ENCODE measurements at regions not wholly inside any gene's neighbourhood (a gene's known extent, or its start where the extent isn't known, plus 50 kb on each side); places are given as distances from the start of the nearest gene placed in this dataset.

DNA sequence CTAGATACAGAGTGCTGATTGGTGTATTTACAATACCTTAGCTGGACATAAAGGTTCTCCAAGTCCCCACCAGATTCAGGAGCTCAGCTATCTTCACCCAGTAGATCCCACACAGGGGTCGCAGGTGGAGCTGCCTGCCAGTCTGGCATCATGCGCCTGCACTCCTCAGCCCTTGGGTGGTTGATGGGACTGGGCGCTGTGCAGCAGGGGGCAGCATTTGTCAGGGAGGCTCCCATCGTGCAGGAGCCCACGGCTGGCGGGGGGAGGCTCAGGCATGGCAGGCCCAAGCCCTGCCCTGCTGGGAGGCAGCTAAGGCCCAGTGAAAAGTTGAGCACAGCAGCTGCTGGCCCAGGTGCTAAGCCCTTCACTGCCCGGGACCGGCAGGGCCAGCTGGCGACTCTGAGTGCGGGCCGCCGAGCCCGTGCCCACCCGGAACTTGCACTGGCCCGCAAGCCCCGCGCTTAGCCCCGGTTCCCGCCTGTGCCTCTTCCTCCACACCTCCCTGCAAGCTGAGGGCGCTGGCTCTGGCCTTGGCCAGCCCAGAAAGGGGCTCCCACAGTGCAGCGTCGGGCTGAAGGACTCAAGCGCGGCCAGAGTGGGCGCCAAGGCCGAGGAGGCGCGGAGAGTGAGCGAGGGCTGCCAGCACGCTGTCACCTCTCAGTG lies 314.1 kb upstream of the ATP10B start:
- no peak for DNase-seq (ENCODE audit: low read depth)
- H3K4me3 ChIP-seq (ENCODE audit: low read depth, low read length) = no peak overlapping the region
- TF ChIP-seq, protein P1, sequence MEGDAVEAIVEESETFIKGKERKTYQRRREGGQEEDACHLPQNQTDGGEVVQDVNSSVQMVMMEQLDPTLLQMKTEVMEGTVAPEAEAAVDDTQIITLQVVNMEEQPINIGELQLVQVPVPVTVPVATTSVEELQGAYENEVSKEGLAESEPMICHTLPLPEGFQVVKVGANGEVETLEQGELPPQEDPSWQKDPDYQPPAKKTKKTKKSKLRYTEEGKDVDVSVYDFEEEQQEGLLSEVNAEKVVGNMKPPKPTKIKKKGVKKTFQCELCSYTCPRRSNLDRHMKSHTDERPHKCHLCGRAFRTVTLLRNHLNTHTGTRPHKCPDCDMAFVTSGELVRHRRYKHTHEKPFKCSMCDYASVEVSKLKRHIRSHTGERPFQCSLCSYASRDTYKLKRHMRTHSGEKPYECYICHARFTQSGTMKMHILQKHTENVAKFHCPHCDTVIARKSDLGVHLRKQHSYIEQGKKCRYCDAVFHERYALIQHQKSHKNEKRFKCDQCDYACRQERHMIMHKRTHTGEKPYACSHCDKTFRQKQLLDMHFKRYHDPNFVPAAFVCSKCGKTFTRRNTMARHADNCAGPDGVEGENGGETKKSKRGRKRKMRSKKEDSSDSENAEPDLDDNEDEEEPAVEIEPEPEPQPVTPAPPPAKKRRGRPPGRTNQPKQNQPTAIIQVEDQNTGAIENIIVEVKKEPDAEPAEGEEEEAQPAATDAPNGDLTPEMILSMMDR (IDR thresholded peaks at IDR 0.05; ENCODE audit: insufficient read depth, low read length) = no peak

DNA sequence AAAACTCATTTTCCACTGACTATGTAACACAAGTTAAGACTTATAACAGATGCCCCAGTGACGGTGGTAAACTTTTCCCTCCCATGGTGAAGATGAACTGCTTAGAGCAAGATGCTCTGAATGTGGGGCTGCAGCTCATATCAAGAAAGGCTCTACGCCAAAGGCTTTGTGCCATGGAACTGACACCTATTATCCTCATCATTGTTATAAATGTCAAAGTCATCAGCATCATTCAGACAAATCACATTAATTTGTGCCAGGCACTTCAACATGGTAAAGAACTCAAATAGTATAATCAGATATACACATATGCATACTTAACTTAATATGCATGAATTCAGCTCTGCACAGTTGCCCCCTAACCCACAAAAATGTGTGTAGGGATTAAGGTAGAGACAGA lies 305.9 kb upstream of the ATP10B start:
- TF ChIP-seq, protein P1 (IDR thresholded peaks at IDR 0.05; ENCODE audit: insufficient read depth, low read length) = no peak
- DNase-seq (ENCODE audit: low read depth) = no peak

DNA sequence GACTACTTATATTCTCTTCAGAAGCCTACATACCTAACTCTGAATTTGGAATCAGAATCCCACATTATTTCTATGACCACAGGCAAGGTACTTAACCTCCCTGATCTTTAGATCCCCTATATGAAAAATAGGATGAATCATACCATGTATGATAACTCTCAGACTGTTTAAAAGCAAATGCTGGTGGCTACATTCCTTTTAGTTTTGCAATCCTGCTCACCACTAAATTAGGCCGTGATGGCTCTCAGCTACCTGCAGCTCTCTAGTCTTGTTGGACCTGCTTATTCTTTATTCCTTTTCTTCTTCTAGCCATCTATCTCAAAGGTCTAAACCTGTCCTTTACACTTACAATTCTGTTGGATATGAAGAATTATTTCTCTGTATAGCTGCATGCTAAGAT lies 303.4 kb upstream of the ATP10B start:
- no peak for DNase-seq (ENCODE audit: low read depth)
- TF ChIP-seq, protein P1 (IDR thresholded peaks at IDR 0.05; ENCODE audit: insufficient read depth, low read length) = no peak
- H3K4me3 ChIP-seq (ENCODE audit: low read depth, low read length) = no peak overlapping the region

More for the DNA sequence above, 305.9 kb upstream of the ATP10B start:
- no peak overlapping the region for H3K4me3 ChIP-seq (ENCODE audit: low read depth, low read length)

DNA sequence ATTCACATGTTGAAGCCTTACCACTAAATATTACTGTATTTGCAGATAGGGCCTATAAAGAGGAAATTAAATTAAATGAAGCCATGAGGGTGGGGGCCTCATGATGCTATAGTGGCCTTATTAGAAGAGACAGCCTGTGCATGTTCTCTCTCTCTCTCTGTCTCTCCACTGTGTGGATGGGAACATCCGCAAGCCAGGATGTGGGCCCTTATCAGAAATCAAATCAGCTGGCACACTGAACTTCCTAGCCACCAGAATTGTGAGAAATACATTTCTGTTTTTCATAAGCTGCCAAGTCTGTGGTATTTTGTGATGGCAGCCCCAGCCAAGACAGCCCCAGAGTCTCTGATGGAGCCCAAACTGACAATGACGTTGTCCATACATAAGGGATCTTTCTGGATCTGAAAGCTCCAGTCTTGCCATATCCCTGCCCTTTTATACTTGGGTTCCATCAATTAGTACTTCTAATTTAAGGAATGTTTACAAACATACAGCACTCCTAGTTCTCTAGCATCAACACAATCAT lies 300.5 kb upstream of the ATP10B start:
- no peak overlapping the region for H3K4me3 ChIP-seq (ENCODE audit: low read depth, low read length)
- DNase-seq (ENCODE audit: low read depth) = no peak
- TF ChIP-seq, protein P1 (IDR thresholded peaks at IDR 0.05; ENCODE audit: insufficient read depth, low read length) = no peak

DNA sequence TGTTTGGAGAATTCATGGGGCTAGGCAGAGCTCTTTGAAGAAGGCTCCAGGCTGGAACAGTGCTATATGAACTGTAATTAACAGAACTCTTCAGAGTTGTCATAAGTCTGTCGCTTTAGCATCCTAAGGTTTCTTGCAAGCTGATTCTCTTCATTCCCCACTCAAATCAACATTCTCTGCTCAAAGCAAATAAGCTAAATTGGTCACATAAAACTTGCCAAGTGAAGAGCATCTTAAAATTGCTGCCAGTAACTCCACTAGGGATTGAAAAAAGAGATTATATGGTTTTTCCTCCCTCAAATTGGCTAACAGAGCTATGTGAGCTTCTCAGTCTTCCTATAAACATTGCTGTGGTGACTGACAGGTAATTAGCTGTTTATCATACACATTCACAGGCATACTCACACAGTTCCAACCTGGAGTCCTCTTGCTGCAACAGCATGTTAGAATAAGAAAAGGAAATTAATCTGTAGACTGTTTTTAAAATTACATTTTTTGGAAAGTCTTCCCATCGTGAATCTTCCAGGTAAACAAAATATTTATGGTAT lies 298.5 kb upstream of the ATP10B start:
- no peak overlapping the region for H3K4me3 ChIP-seq (ENCODE audit: low read depth, low read length)
- no peak for DNase-seq (ENCODE audit: low read depth)
- TF ChIP-seq, protein P1 (IDR thresholded peaks at IDR 0.05; ENCODE audit: insufficient read depth, low read length) = no peak

DNA sequence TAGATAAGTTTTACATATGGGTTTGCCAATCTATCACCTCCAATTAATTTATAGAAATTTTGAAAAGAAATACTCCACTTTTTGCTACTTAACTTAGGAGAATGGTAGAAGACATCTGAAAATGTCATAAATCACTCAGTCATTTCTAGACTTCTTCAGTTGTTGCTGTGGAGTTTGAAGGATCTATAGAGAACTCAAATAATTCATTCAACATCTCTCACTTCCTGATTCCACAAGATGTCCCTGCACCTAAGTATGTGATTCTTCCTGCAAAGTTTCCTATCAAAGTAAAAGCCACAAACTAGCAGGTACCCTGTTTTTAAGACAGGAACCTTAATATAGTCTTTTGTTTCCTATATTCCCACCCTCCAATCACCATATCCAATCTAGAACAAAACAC lies 297.1 kb upstream of the ATP10B start:
- TF ChIP-seq, protein P1 (IDR thresholded peaks at IDR 0.05; ENCODE audit: insufficient read depth, low read length) = no peak
- DNase-seq (ENCODE audit: low read depth) = no peak
- H3K4me3 ChIP-seq (ENCODE audit: low read depth, low read length) = no peak overlapping the region
